H1 (cell line): ENCODE measurements at regions not wholly inside any gene's neighbourhood (a gene's known extent, or its start where the extent isn't known, plus 50 kb on each side); places are given as distances from the start of the nearest gene placed in this dataset.

Source experiments
- EZH2 ChIP-seq: fragments of 200-600 bp; sonication (generic); IDR thresholded peaks from 2 replicates; pipeline ENCODE4 v1.7.1; 2012; ENCODE audit warnings: low read depth, mild to moderate bottlenecking, moderate library complexity, low read length, inconsistent platforms; ENCODE audit not compliant: severe bottlenecking
- TBP ChIP-seq: IDR thresholded peaks from 2 replicates; pipeline ENCODE4 v1.6.1; 2011; ENCODE audit warnings: low read depth, low read length, improper control_type of control experiment
- TF ChIP-seq, protein P1 (sequence below), 3 experiments: IDR thresholded peaks; 1 replicate in 2 of 3; 2 replicates in 1 of 3; pipeline versions ENCODE4 v1.5.1 to v1.6.1; 2011; ENCODE audit warnings: low read length in 3 of 3, mild to moderate bottlenecking in 3 of 3, inconsistent platforms in 2 of 3, low read depth in 1 of 3, moderate library complexity in 1 of 3; ENCODE audit not compliant: insufficient read depth in 1 of 3; ENCODE audit errors: control extremely low read depth in 1 of 3

DNA sequence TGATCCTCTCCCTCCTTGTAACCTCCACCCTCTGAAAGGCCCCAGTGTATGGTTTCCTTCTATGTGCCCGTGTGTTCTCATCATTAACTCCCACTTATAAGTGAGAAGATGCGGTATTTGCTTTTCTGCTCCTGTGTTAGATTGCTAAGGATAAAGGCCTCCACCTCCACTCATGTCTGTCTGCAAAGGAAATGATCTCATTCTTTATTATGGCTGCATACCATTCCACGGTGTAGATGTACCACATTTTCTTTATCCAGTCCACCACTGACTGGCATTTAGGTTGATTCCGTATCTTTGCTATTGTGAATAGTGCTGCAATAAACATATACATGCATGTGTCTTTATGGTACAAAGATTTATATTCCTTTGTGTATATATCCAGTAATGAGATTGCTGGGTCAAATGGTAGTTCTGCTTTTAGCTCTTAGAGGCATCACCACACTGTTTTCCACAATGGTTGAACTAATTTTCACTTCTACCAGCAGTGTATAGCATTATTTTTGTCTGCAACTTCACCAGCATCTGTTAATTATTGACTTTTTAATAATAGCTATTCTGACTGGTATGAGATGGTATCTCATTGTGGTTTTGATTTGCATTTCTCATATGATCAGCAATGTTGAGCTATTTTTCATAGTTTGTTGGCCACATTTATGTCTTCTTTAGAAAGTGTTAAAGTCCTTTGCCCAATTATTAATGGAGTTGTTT lies 1030.9 kb downstream of the FSTL5 start:
- TF ChIP-seq TBP (no peak), EZH2 (no peak)
- TF ChIP-seq, protein P1, sequence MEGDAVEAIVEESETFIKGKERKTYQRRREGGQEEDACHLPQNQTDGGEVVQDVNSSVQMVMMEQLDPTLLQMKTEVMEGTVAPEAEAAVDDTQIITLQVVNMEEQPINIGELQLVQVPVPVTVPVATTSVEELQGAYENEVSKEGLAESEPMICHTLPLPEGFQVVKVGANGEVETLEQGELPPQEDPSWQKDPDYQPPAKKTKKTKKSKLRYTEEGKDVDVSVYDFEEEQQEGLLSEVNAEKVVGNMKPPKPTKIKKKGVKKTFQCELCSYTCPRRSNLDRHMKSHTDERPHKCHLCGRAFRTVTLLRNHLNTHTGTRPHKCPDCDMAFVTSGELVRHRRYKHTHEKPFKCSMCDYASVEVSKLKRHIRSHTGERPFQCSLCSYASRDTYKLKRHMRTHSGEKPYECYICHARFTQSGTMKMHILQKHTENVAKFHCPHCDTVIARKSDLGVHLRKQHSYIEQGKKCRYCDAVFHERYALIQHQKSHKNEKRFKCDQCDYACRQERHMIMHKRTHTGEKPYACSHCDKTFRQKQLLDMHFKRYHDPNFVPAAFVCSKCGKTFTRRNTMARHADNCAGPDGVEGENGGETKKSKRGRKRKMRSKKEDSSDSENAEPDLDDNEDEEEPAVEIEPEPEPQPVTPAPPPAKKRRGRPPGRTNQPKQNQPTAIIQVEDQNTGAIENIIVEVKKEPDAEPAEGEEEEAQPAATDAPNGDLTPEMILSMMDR (IDR thresholded peaks at IDR 0.05; ENCODE audit: control extremely low read depth in 1 of 3, insufficient read depth in 1 of 3, low read depth in 1 of 3, low read length in 3 of 3): no peak
